ENCODE measurements at regions not wholly inside any gene's neighbourhood (a gene's known extent, or its start where the extent isn't known, plus 50 kb on each side); places are given as distances from the start of the nearest gene placed in this dataset.

GRCh38 chr1:29824511-29825273 lies 588.4 kb downstream of the PTPRU start:
- no peak for DNase-seq

- DNase-seq = no peak
These were observed 587.7 kb downstream of the PTPRU start for GRCh38 chr1:29824025-29824424.

DNA sequence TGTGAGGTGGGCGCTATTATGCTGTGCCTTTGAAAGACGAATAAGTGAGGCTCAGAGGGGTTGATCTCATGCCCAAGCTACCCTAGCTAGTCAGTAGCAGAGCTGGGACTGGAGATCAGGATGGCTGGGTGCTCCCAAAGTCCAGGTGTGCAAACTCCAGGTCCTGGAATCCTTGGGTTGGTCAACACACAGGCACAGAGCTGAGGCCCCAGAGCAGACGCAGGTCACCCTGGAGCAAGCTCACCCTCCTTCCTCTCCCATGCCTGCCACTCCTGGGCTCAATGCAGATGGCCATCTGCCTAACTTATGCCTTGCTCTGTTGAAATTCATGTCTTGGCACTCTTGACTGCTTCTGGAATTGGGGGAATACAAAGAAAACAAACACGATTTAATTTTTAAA lies 587.2 kb downstream of the PTPRU start:
- DNase-seq = no peak

DNA sequence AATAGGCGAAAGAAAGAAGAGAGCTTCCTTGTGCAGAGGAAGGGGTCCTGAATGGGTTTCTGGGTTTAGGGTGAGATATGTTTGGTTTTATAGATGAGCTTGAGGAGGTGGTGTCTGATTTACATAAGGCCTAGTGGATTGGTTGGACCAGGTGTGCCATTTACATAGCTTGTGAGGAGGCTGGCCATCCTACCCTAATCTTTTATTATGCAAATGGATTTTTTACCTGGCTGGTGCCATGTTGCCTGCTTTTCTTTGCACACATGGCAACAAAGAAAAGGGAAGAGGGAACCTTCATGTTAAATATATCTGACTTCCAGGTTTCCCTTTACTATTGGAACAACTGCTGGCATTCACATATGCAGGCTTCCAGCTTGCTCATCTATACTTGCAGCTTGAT lies 585.3 kb downstream of the PTPRU start:
- DNase-seq = no peak

DNA sequence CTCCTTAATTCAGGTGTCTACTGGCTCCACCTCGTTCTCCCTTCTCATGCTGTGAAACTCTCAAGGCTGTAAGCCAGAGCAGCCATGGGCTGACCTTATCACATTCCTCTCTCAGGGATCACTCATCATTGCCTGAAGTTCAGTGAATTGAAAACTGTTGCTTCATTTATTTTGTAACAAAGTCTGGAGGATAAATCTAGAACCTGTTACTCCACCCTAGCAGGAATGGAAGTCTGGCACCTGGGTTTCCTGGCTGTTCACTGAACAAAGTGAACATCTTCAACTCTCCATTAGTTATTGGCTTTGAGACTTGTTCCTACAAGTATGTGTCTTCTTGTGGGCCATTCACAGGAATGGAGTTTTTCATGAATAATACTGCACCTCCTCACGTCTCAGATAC lies 584.1 kb downstream of the PTPRU start:
- no peak for DNase-seq

- DNase-seq = no peak
These were observed 576.2 kb downstream of the PTPRU start for GRCh38 chr1:29812408-29813135.

DNA sequence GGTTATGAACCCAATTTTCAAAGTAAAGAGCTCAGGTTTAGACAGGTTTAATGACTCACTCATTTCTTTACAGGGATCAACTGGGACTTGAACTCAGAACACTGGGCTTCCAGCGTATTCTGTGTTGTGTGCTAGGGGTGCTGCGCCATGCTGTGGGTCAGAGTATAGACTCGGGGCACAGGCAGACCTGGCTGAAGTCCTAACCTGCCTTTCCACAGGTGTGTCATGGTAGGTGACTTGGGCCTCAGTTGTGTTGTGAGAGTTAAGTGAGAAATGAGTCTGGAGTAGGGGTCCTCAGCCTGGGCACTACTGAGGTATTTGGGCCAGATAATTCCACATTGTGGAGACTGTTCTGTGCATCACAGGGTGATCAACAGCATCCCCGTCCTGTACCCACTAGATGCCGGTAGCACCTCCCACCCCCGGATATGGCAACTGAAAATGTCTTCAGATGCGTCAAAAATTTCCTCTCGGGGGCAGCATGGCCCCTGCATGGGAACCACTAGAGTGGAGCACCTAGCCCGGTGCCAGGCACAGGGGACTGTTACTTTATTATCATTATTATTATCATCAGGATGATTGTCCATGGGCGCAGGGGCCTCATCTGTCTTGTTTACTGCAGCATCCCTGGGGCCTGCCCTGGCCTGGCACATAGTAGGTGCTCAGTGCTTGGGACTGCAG lies 575.5 kb downstream of the PTPRU start:
- DNase-seq = no peak

GRCh38 chr1:29811247-29811646 lies 574.9 kb downstream of the PTPRU start:
- DNase-seq = no peak

GRCh38 chr1:29810121-29811120 lies 574.1 kb downstream of the PTPRU start:
- no peak for DNase-seq

- no peak for DNase-seq
These were observed 573.3 kb downstream of the PTPRU start for GRCh38 chr1:29809446-29810120.

DNA sequence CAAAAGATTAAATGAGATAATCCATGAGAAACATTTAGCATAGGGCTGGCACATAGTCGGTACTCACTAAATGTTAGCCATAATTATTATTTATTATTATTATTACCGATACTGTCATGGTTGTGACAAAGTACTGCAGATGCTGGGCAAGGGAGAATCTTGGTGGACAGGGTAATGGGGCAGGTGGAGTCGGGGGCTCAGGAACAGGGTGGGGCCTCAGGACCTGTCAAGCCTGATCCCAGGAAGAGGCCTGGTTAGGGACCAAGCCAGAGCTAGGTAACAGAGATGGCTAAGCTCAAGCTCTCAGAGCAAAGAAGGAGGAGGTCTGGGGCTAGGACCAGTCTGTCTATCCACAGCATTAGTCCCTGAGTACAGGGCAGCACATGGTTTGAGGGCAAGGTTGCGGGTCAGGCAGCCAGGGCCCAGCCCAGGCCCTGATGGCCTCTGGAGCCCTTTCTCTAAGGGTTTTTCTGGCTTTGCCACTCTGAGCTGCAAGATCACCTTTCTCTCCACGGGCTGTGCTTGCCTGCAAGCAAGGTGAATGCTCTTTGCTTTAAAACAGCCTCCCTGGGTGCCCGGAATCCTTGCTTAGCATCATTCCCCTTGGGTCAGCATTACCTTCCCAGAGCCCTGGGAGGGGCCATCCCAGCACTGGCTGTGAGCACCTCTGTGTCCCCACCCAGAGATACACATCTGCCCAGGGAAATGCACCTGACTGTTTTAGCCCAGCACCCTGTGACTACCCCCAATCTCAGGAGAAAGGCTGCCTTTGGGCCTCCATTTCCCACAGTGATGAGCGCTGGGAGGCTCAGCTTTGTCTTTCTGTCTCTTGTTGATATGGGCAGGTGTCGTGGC lies 572.0 kb downstream of the PTPRU start:
- DNase-seq = no peak

GRCh38 chr1:29807689-29808088 lies 571.4 kb downstream of the PTPRU start:
- no peak for DNase-seq

GRCh38 chr1:29806646-29807319 lies 570.5 kb downstream of the PTPRU start:
- DNase-seq = no peak

DNA sequence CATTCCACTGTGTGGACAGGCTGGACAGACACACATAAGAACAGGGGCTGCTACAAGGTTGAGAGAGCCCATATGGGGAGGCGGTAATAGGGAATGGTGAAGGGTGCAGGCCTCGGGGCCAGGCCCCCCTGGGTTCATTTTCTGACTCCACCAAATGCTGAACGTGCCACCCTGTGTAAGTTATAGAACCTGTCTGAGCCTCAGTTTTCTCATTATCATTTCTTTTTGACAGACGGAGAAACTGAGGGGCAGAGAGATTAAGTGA lies 569.5 kb downstream of the PTPRU start:
- DNase-seq = no peak

- DNase-seq = no peak
These were observed 569.0 kb downstream of the PTPRU start for GRCh38 chr1:29805122-29805895.

- DNase-seq = no peak
These were observed 568.0 kb downstream of the PTPRU start for GRCh38 chr1:29804181-29804899.

GRCh38 chr1:29803486-29803885 lies 567.2 kb downstream of the PTPRU start:
- no peak for DNase-seq

GRCh38 chr1:29802181-29803068 lies 566.1 kb downstream of the PTPRU start:
- no peak for DNase-seq

All from inflammatory macrophage treated with lipopolysaccharide for 1 hour (primary cell).